NCI-H748 (cell line): ENCODE measurements at regions not wholly inside any gene's neighbourhood (a gene's known extent, or its start where the extent isn't known, plus 50 kb on each side); places are given as distances from the start of the nearest gene placed in this dataset.

Experiments
- DNase-seq: peaks from one replicate; lab custom pipeline; 2025; ENCODE audit not compliant: unreplicated experiment; lab: John Stamatoyannopoulos, UW

DNA sequence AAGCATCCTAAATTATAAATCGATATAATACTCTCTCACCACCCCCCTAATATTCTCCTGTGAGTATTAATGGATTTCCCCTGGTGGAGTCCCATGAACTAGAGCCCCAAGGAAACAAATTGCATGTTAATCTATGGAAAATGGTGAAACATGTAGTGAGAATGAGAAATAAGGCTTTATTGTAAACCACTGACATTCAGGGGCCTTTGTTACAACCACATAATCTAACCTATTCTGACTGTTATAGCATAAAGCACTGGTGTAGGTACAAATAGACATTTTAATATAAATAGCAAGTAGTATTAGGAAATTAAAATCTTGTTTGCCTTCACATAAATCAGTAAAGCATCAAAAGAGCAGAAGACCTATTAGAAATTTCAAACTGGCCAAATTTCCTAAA lies 65.3 kb upstream of the TLK1 start:
- DNase-seq: no peak

GRCh38 chr2:171225302-171225980 lies 64.7 kb upstream of the TLK1 start:
- DNase-seq: no peak

DNA sequence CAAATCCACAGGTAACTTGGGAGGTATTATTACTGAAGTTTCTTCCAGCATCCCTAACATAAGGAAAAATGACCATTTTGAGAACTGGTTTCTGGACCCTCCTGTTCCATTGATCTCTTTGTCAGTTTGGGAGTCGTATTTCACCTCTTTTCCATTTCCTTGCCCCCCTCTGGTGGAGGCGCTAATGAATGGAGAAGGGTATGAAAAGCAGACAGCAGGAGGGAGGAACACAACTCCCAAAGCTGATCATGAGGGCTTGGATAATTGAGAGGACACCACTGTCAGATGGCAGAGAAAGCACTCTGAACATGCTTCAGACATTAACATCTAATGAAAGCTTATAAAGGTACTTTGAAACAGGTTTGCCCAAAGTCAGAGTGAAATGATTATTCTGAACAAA lies 56.6 kb upstream of the TLK1 start:
- peak; percentile 28 for DNase-seq

GRCh38 chr2:171216631-171217030 lies 55.9 kb upstream of the TLK1 start:
- no peak for DNase-seq

DNA sequence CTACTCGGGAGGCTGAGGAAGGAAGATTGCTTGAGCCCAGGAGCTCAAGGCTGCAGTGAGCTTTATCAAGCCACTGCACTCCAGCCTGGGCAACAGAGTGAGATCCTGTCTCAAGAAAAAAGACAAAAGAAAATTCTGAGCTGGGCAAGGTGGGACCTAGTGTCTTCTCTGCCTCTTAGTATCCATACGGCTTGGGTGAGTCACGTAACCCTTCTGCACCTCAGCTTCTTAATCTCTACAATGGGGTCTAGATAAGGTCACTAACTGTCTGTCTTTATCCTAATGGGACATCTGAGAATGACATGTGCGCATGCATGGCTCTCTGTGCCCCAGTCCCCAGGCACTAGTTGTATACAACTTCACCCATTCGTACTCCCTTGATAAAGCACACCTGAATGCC lies 53.4 kb upstream of the TLK1 start:
- DNase-seq: no peak

- no peak for DNase-seq
Observed at GRCh38 chr2:171210864-171211431, 50.3 kb upstream of the TLK1 start.
